ENCODE measurements at regions not wholly inside any gene's neighbourhood (a gene's known extent, or its start where the extent isn't known, plus 50 kb on each side); places are given as distances from the start of the nearest gene placed in this dataset.

DNA sequence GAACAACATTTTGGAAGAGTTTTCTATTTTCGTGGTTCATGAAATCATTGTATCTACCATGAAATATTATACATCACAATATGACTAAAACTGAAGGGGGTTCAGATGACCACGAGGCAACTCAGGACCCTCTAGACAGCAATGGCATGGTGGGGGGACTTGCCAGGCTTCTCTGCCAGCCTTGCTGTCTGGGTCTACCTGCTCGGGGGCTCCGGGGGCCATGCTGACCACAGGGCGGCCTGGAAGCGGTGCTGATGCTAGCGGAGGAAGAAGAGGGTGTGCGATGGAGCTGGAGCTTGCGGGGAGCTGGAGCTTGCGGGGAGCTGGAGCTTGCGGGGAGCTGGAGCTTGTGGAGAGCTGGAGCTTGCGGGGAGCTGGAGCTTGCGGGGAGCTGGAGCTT lies 89.2 kb upstream of the IRX4 start:
- peaks cover 0 to 7% (median 0%) of the 10 kb centered on the region in 3 donors for H3K27me3 ChIP-seq (ENCODE audit: insufficient read depth in 3 of 3, low read length in 2 of 3)
- WGBS, 3 donors, result 85 to 93% (median 87%) methylated on average over 12 to 13 of the region's 13 CpGs
- DNase-seq, result no peak
- no peaks in the 10 kb centered on the region for H3K4me1 ChIP-seq
- intact Hi-C loops (cut with DNase I), result no loop called here
- no peaks in the 10 kb centered on the region for H3K36me3 ChIP-seq (ENCODE audit: insufficient read depth in 1 of 2, low read depth in 1 of 2)
- H3K9me3 ChIP-seq, result no peaks in the 10 kb centered on the region
- H3K4me3 ChIP-seq, result no peak overlapping the region
- TF ChIP-seq, protein P1, sequence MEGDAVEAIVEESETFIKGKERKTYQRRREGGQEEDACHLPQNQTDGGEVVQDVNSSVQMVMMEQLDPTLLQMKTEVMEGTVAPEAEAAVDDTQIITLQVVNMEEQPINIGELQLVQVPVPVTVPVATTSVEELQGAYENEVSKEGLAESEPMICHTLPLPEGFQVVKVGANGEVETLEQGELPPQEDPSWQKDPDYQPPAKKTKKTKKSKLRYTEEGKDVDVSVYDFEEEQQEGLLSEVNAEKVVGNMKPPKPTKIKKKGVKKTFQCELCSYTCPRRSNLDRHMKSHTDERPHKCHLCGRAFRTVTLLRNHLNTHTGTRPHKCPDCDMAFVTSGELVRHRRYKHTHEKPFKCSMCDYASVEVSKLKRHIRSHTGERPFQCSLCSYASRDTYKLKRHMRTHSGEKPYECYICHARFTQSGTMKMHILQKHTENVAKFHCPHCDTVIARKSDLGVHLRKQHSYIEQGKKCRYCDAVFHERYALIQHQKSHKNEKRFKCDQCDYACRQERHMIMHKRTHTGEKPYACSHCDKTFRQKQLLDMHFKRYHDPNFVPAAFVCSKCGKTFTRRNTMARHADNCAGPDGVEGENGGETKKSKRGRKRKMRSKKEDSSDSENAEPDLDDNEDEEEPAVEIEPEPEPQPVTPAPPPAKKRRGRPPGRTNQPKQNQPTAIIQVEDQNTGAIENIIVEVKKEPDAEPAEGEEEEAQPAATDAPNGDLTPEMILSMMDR (IDR thresholded peaks at IDR 0.05), result no peak
- H3K27ac ChIP-seq, result no peak overlapping the region
- no peak for ATAC-seq

DNA sequence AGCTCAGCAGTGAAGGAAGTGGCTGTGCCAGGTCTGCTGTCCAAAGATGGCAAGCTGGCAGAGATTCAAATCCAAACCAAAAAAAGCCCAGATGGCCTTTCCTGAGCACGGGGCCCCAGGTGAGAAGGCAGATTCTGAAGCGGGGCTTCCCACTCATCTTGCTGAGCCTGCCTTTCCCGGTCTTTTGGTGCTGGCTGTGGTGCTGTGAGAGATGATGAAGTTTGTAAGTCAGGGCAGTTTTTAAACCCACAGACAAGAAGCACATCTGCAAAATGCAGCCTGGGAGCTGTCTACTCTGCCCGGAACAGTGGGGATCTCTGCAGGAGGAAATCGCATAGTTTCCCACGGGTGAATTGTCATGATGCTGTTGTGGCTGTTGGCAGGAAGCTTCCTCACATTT lies 85.0 kb upstream of the IRX4 start:
- Histone ChIP-seq H3K9me3 (no peaks in the 10 kb centered on the region), H3K27ac (no peak overlapping the region), H3K36me3 (ENCODE audit: insufficient read depth in 1 of 2, low read depth in 1 of 2) (no peaks in the 10 kb centered on the region), H3K4me3 (no peak overlapping the region), H3K27me3 (ENCODE audit: insufficient read depth in 3 of 3, low read length in 2 of 3) (peaks cover 0 to 4% (median 0%) of the 10 kb centered on the region in 3 donors), H3K4me1 (no peaks in the 10 kb centered on the region)
- intact Hi-C loops (cut with DNase I), result no loop called here
- DNase-seq (no peak), ATAC-seq (no peak)
- 12 to 20% (median 13%) methylated on average over 6 of the region's 6 CpGs for WGBS, 3 donors
- TF ChIP-seq, protein P1 (IDR thresholded peaks at IDR 0.05), result no peak

DNA sequence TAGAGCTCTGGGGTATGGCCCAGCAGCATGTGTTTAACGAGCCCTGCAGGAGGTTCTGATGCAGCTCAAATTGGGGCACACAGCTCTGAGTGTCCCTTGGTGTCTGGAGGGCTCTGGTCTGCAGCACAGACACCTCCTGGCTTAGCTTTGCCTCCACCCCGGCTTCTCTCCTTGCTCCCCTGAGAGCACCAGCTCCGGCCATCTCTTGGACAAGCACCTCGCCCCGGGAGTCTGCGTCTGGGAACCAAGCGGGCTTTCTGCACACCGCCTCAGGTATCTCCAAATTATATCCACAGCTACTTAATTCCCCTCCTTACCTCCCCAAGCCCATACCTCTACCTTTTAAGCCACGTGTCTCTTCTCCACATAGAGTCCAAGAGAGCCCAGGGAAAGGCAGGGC lies 83.7 kb upstream of the IRX4 start:
- Histone ChIP-seq H3K9me3 (no peaks in the 10 kb centered on the region), H3K4me3 (no peak overlapping the region), H3K27ac (no peak overlapping the region), H3K4me1 (no peaks in the 10 kb centered on the region), H3K27me3 (ENCODE audit: insufficient read depth in 3 of 3, low read length in 2 of 3) (peaks cover 0 to 2% (median 0%) of the 10 kb centered on the region in 3 donors), H3K36me3 (ENCODE audit: insufficient read depth in 1 of 2, low read depth in 1 of 2) (no peaks in the 10 kb centered on the region)
- DNase-seq, result no peak
- TF ChIP-seq, protein P1 (IDR thresholded peaks at IDR 0.05), result no peak
- no peak for ATAC-seq
- intact Hi-C loops (cut with DNase I), result no loop called here
- WGBS, 3 donors, result 47 to 63% (median 52%) methylated on average over 9 of the region's 9 CpGs

DNA sequence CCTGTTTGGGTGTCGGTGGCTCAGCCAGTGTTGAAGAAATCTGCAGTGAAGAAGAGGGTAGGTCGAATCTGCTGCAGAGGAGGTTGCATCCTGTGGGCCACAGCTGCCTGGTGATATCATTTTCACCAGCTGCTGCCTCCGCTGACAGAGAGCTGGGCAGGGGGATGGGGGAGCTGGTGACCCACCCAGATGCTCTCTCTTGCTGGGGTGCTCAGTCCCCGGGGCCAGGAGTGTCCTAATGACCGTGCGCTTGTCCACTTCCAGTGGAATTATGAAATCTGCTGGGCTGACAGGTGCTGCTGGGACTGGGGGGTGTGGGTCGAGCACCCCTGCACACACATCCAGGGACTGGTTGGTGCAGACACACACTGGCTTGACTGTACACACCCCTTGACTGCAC lies 83.2 kb upstream of the IRX4 start:
- TF ChIP-seq, protein P1 (IDR thresholded peaks at IDR 0.05), result no peak
- DNase-seq (no peak), ATAC-seq (no peak)
- 31 to 39% (median 32%) methylated on average over 7 of the region's 7 CpGs for WGBS, 3 donors
- H3K4me3 ChIP-seq, result no peak overlapping the region
- H3K36me3 ChIP-seq (ENCODE audit: insufficient read depth in 1 of 2, low read depth in 1 of 2), result no peaks in the 10 kb centered on the region
- H3K9me3 ChIP-seq, result no peaks in the 10 kb centered on the region
- no peaks in the 10 kb centered on the region for H3K4me1 ChIP-seq
- intact Hi-C loops (cut with DNase I), result no loop called here
- H3K27ac ChIP-seq, result no peak overlapping the region
- H3K27me3 ChIP-seq (ENCODE audit: insufficient read depth in 3 of 3, low read length in 2 of 3), result peaks cover 0 to 2% (median 0%) of the 10 kb centered on the region in 3 donors

DNA sequence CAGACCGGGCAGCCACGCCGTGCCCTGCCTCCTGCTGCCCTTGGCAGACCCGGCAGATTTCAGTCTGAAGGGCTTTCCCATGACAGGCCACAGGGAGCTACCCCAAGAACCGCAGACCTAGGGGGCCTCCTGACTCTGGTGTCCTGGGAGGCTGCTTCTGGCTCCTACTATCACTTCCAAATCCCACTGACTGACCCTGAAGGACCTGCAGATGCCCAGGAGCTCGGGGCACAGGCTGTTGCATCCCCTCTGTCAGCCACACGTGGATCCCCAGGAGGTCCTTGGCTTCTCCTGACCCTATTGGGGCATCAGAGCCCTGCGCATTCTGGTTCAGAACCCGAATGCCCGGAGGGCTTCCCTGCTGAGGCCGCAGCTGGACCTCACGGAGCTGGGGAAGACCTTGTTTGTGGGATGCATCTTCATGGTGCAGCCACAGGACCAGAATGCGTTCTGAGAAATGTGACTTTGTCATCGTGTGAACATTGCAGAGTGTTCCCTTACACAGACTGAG lies 81.3 kb upstream of the IRX4 start:
- WGBS, 3 donors, result 74 to 92% (median 83%) methylated on average over 14 of the region's 14 CpGs
- no peaks in the 10 kb centered on the region for H3K4me1 ChIP-seq
- H3K27ac ChIP-seq, result no peak overlapping the region
- intact Hi-C loops (cut with DNase I), result no loop called here
- H3K9me3 ChIP-seq, result no peaks in the 10 kb centered on the region
- DNase-seq (no peak), ATAC-seq (no peak)
- no peaks in the 10 kb centered on the region for H3K36me3 ChIP-seq (ENCODE audit: insufficient read depth in 1 of 2, low read depth in 1 of 2)
- H3K27me3 ChIP-seq (ENCODE audit: insufficient read depth in 3 of 3, low read length in 2 of 3), result peaks cover 0 to 2% (median 0%) of the 10 kb centered on the region in 3 donors
- H3K4me3 ChIP-seq, result no peak overlapping the region
- TF ChIP-seq, protein P1 (IDR thresholded peaks at IDR 0.05), result no peak
